ENCODE measurements at regions not wholly inside any gene's neighbourhood (a gene's known extent, or its start where the extent isn't known, plus 50 kb on each side); places are given as distances from the start of the nearest gene placed in this dataset.

GRCh38 chr2:128805237-128805636 lies 486.6 kb upstream of the HS6ST1 start:
- DNase-seq, result no peak

- DNase-seq, result no peak
These were observed 487.2 kb upstream of the HS6ST1 start for GRCh38 chr2:128805918-128806317.

- DNase-seq, result no peak
These were observed 488.6 kb upstream of the HS6ST1 start for GRCh38 chr2:128807317-128807716.

- DNase-seq, result no peak
These were observed 490.0 kb upstream of the HS6ST1 start for GRCh38 chr2:128808462-128809258.

- no peak for DNase-seq
These were observed 490.6 kb upstream of the HS6ST1 start for GRCh38 chr2:128809259-128809636.

- no peak for DNase-seq
These were observed 491.2 kb upstream of the HS6ST1 start for GRCh38 chr2:128809880-128810279.

- no peak for DNase-seq
These were observed 493.7 kb upstream of the HS6ST1 start for GRCh38 chr2:128812183-128812940.

GRCh38 chr2:128813352-128814034 lies 494.8 kb upstream of the HS6ST1 start:
- DNase-seq, result no peak

- no peak for DNase-seq
These were observed 496.6 kb upstream of the HS6ST1 start for GRCh38 chr2:128815248-128815647.

GRCh38 chr2:128817171-128817570 lies 498.5 kb upstream of the HS6ST1 start:
- no peak for DNase-seq

GRCh38 chr2:128817813-128818212 lies 499.1 kb upstream of the HS6ST1 start:
- DNase-seq, result no peak

GRCh38 chr2:128818248-128818647 lies 499.6 kb upstream of the HS6ST1 start:
- no peak for DNase-seq

GRCh38 chr2:128818704-128819491 lies 500.2 kb upstream of the HS6ST1 start:
- DNase-seq, result no peak

GRCh38 chr2:128820452-128820851 lies 501.8 kb upstream of the HS6ST1 start:
- DNase-seq, result no peak

GRCh38 chr2:128821010-128821409 lies 502.3 kb upstream of the HS6ST1 start:
- no peak for DNase-seq

GRCh38 chr2:128832946-128833663 lies 514.4 kb upstream of the HS6ST1 start:
- DNase-seq, result no peak

- DNase-seq, result no peak
These were observed 515.0 kb upstream of the HS6ST1 start for GRCh38 chr2:128833664-128834027.

- DNase-seq, result no peak
These were observed 515.7 kb upstream of the HS6ST1 start for GRCh38 chr2:128834207-128834879.

GRCh38 chr2:128834880-128835252 lies 516.2 kb upstream of the HS6ST1 start:
- no peak for DNase-seq

GRCh38 chr2:128835342-128835855 lies 516.7 kb upstream of the HS6ST1 start:
- no peak for DNase-seq

GRCh38 chr2:128835974-128836373 lies 517.3 kb upstream of the HS6ST1 start:
- DNase-seq, result no peak
